GM18861 (cell line): ENCODE measurements at regions not wholly inside any gene's neighbourhood (a gene's known extent, or its start where the extent isn't known, plus 50 kb on each side); places are given as distances from the start of the nearest gene placed in this dataset.

Experiments
- ATAC-seq: cut with Tn5 transposase; IDR thresholded peaks from one replicate; pipeline ENCODE4 v1.9.1; 2021; ENCODE audit not compliant: unreplicated experiment

- no peak for ATAC-seq
Measured at GRCh38 chr6:22804620-22805261, 235.4 kb downstream of the HDGFL1 start.

GRCh38 chr6:22807261-22807660, 237.9 kb downstream of the HDGFL1 start:
- ATAC-seq = no peak

GRCh38 chr6:22807818-22808217, 238.5 kb downstream of the HDGFL1 start:
- ATAC-seq = no peak

GRCh38 chr6:22808466-22808865, 239.1 kb downstream of the HDGFL1 start:
- no peak for ATAC-seq

- no peak for ATAC-seq
Measured at GRCh38 chr6:22809370-22809769, 240.0 kb downstream of the HDGFL1 start.

GRCh38 chr6:22819209-22819608, 249.8 kb downstream of the HDGFL1 start:
- ATAC-seq = no peak

- ATAC-seq = no peak
Measured at GRCh38 chr6:22821664-22822320, 252.4 kb downstream of the HDGFL1 start.

- ATAC-seq = no peak
Measured at GRCh38 chr6:22825210-22825609, 255.8 kb downstream of the HDGFL1 start.

- no peak for ATAC-seq
Measured at GRCh38 chr6:22826961-22827360, 257.6 kb downstream of the HDGFL1 start.

- no peak for ATAC-seq
Measured at GRCh38 chr6:22827760-22828159, 258.4 kb downstream of the HDGFL1 start.

- ATAC-seq = no peak
Measured at GRCh38 chr6:22828179-22829062, 259.1 kb downstream of the HDGFL1 start.

GRCh38 chr6:22829070-22829469, 259.7 kb downstream of the HDGFL1 start:
- ATAC-seq = no peak

- ATAC-seq = no peak
Measured at GRCh38 chr6:22830463-22830862, 261.1 kb downstream of the HDGFL1 start.

GRCh38 chr6:22833191-22833590, 263.8 kb downstream of the HDGFL1 start:
- no peak for ATAC-seq

GRCh38 chr6:22838345-22838744, 269.0 kb downstream of the HDGFL1 start:
- no peak for ATAC-seq

GRCh38 chr6:22845467-22845866, 276.1 kb downstream of the HDGFL1 start:
- ATAC-seq = no peak

GRCh38 chr6:22848121-22848520, 278.8 kb downstream of the HDGFL1 start:
- ATAC-seq = no peak

GRCh38 chr6:22849921-22850320, 280.6 kb downstream of the HDGFL1 start:
- ATAC-seq = no peak

- ATAC-seq = no peak
Measured at GRCh38 chr6:22852101-22852500, 282.7 kb downstream of the HDGFL1 start.

GRCh38 chr6:22873513-22874136, 304.3 kb downstream of the HDGFL1 start:
- no peak for ATAC-seq

- no peak for ATAC-seq
Measured at GRCh38 chr6:22875845-22876244, 306.5 kb downstream of the HDGFL1 start.
